ENCODE measurements at regions not wholly inside any gene's neighbourhood (a gene's known extent, or its start where the extent isn't known, plus 50 kb on each side); places are given as distances from the start of the nearest gene placed in this dataset.

DNA sequence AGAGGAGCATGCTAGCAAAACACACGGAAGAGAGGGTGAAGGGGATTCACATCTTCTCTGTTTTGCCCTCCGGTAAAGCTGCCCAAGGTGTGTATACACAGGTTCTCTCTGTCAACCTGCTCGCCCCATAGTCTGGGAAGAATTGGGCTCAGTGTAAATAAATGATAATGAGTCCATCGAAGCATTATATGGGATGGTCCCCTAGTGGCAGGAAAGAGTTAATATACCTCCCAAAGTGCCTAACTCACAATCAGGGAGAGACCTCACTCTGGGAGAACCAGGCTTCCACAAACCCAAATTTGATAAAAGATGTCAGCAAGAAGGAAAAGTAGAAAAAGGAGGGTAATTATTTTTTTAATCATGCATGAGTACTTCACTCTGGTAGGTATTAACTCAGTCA, 262.2 kb upstream of the ZNF521 start:
- TF ChIP-seq, protein P1, sequence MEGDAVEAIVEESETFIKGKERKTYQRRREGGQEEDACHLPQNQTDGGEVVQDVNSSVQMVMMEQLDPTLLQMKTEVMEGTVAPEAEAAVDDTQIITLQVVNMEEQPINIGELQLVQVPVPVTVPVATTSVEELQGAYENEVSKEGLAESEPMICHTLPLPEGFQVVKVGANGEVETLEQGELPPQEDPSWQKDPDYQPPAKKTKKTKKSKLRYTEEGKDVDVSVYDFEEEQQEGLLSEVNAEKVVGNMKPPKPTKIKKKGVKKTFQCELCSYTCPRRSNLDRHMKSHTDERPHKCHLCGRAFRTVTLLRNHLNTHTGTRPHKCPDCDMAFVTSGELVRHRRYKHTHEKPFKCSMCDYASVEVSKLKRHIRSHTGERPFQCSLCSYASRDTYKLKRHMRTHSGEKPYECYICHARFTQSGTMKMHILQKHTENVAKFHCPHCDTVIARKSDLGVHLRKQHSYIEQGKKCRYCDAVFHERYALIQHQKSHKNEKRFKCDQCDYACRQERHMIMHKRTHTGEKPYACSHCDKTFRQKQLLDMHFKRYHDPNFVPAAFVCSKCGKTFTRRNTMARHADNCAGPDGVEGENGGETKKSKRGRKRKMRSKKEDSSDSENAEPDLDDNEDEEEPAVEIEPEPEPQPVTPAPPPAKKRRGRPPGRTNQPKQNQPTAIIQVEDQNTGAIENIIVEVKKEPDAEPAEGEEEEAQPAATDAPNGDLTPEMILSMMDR (IDR thresholded peaks at IDR 0.05; ENCODE audit: extremely low read depth in 1 of 2, insufficient read depth in 1 of 2, low read depth in 1 of 2, low read length in 2 of 2) = no peak
- TF ChIP-seq POLR2A (IDR thresholded peaks at IDR 0.05; ENCODE audit: low read depth, low read length) (no peak), EZH2 (IDR thresholded peaks at IDR 0.05; ENCODE audit: borderline replicate concordance, low read depth, low read length, severe bottlenecking) (no peak), GATA2 (IDR thresholded peaks at IDR 0.05; ENCODE audit: insufficient read depth, insufficient read length, low read depth, low read length) (no peak), POLR2AphosphoS5 (IDR thresholded peaks at IDR 0.05; ENCODE audit: insufficient read depth, low read depth, low read length) (no peak), MYC (IDR thresholded peaks at IDR 0.05; ENCODE audit: low read depth, low read length) (no peak), FOS (IDR thresholded peaks at IDR 0.05; ENCODE audit: borderline replicate concordance, insufficient read depth, low read length) (no peak), JUN (IDR thresholded peaks at IDR 0.05; ENCODE audit: borderline replicate concordance, insufficient read depth, insufficient read length, low read depth) (no peak)
- TF ChIP-seq, protein P2, sequence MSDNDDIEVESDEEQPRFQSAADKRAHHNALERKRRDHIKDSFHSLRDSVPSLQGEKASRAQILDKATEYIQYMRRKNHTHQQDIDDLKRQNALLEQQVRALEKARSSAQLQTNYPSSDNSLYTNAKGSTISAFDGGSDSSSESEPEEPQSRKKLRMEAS (IDR thresholded peaks at IDR 0.05; ENCODE audit: insufficient read depth, insufficient read length) = no peak
